ENCODE measurements at regions not wholly inside any gene's neighbourhood (a gene's known extent, or its start where the extent isn't known, plus 50 kb on each side); places are given as distances from the start of the nearest gene placed in this dataset.
"Not testable (repeated sequence)": the region's sequence is repeated elsewhere in the genome, so short reads cannot be mapped to it uniquely, and the experiment has no call there.

GRCh38 chr1:190835658-190836057 lies 358.0 kb upstream of the BRINP3 start:
- TF ChIP-seq CTCF (IDR thresholded peaks at IDR 0.05; ENCODE audit: control insufficient read depth, extremely low read depth, insufficient read depth), result no peak
- H3K4me3 ChIP-seq (ENCODE audit: low read depth, low read length), result no peak overlapping the region
- DNase-seq (ENCODE audit: low read depth), result no peak

GRCh38 chr1:190837200-190837599 lies 359.5 kb upstream of the BRINP3 start:
- not testable (repeated sequence) for H3K4me3 ChIP-seq (ENCODE audit: low read depth, low read length); DNase-seq (ENCODE audit: low read depth)

GRCh38 chr1:190837888-190838287 lies 360.2 kb upstream of the BRINP3 start:
- no peak overlapping the region for H3K4me3 ChIP-seq (ENCODE audit: low read depth, low read length)
- TF ChIP-seq CTCF (IDR thresholded peaks at IDR 0.05; ENCODE audit: control insufficient read depth, extremely low read depth, insufficient read depth), result no peak
- DNase-seq (ENCODE audit: low read depth), result no peak

- H3K4me3 ChIP-seq (ENCODE audit: low read depth, low read length), result no peak overlapping the region
- TF ChIP-seq CTCF (IDR thresholded peaks at IDR 0.05; ENCODE audit: control insufficient read depth, extremely low read depth, insufficient read depth), result no peak
- DNase-seq (ENCODE audit: low read depth), result no peak
Measured at GRCh38 chr1:190847166-190847565, 369.5 kb upstream of the BRINP3 start.

- TF ChIP-seq CTCF (IDR thresholded peaks at IDR 0.05; ENCODE audit: control insufficient read depth, extremely low read depth, insufficient read depth), result no peak
- no peak overlapping the region for H3K4me3 ChIP-seq (ENCODE audit: low read depth, low read length)
- DNase-seq (ENCODE audit: low read depth), result no peak
Measured at GRCh38 chr1:190849346-190849745, 371.7 kb upstream of the BRINP3 start.

- no peak for TF ChIP-seq CTCF (IDR thresholded peaks at IDR 0.05; ENCODE audit: control insufficient read depth, extremely low read depth, insufficient read depth)
- no peak overlapping the region for H3K4me3 ChIP-seq (ENCODE audit: low read depth, low read length)
- DNase-seq (ENCODE audit: low read depth), result no peak
Measured at GRCh38 chr1:190852611-190853010, 374.9 kb upstream of the BRINP3 start.

GRCh38 chr1:190858140-190858539 lies 380.5 kb upstream of the BRINP3 start:
- DNase-seq (ENCODE audit: low read depth), result no peak
- H3K4me3 ChIP-seq (ENCODE audit: low read depth, low read length), result no peak overlapping the region
- TF ChIP-seq CTCF (IDR thresholded peaks at IDR 0.05; ENCODE audit: control insufficient read depth, extremely low read depth, insufficient read depth), result no peak

All from LNCaP clone FGC (cell line).